Dendritic cell treated with granulocyte-macrophage colony-stimulating factor and Interleukin-4, amounts not matched to agents 40 ng/mL and 50 ng/mL, for 4 days (primary cell): ENCODE measurements at regions not wholly inside any gene's neighbourhood (a gene's known extent, or its start where the extent isn't known, plus 50 kb on each side); places are given as distances from the start of the nearest gene placed in this dataset.

ENCODE experiments used
- H3K27ac Mint-ChIP-seq: one replicate; pipeline ENCODE4 v1.8.0; 2022; ENCODE audit warnings: mild to moderate bottlenecking, mixed read lengths
- H3K27me3 Mint-ChIP-seq: one replicate; pipeline ENCODE4 v1.8.0; 2022; ENCODE audit warnings: mild to moderate bottlenecking, mixed read lengths
- H3K36me3 Mint-ChIP-seq: one replicate; pipeline ENCODE4 v1.8.0; 2022; ENCODE audit warnings: low read depth, mixed read lengths
- H3K4me1 Mint-ChIP-seq: one replicate; pipeline ENCODE4 v1.8.0; 2022; ENCODE audit warnings: low read depth, mixed read lengths
- H3K4me3 Mint-ChIP-seq: one replicate; pipeline ENCODE4 v1.8.0; 2022; ENCODE audit warnings: mild to moderate bottlenecking, moderate library complexity, mixed read lengths
- H3K9me3 Mint-ChIP-seq: one replicate; pipeline ENCODE4 v1.8.0; 2022; ENCODE audit warnings: mixed read lengths
- intact Hi-C: fragments of 100-400 bp; cut with micrococcal nuclease; formaldehyde crosslinking; loops from one replicate; pipeline ENCODE4 v1.15.0; 2022

GRCh38 chr7:95684037-95684436, 87.7 kb upstream of the PDK4 start:
- H3K27me3 Mint-ChIP-seq, result no peaks in the 10 kb centered on the region
- intact Hi-C loops, result loop anchor here (1.0 to 5.0 kb wide), 3 partner anchors 87 to 157 kb away; partner anchors contain the start of gene PDK4
- H3K27ac Mint-ChIP-seq, result no peak overlapping the region
- no peaks in the 10 kb centered on the region for H3K36me3 Mint-ChIP-seq
- no peak overlapping the region for H3K4me3 Mint-ChIP-seq
- H3K9me3 Mint-ChIP-seq, result no peaks in the 10 kb centered on the region
- H3K4me1 Mint-ChIP-seq, result peaks cover 13% of the 10 kb centered on the region

GRCh38 chr7:95682913-95683312, 86.6 kb upstream of the PDK4 start:
- peaks cover 14% of the 10 kb centered on the region for H3K4me1 Mint-ChIP-seq
- no peak overlapping the region for H3K4me3 Mint-ChIP-seq
- intact Hi-C loops, result loop anchor here (5.0 kb wide), 1 partner anchor 86 kb away; the partner anchor contains the start of gene PDK4
- no peaks in the 10 kb centered on the region for H3K9me3 Mint-ChIP-seq
- no peaks in the 10 kb centered on the region for H3K36me3 Mint-ChIP-seq
- no peak overlapping the region for H3K27ac Mint-ChIP-seq
- no peaks in the 10 kb centered on the region for H3K27me3 Mint-ChIP-seq

- Mint-ChIP-seq H3K9me3 (no peaks in the 10 kb centered on the region), H3K4me3 (no peak overlapping the region), H3K36me3 (no peaks in the 10 kb centered on the region), H3K27ac (no peak overlapping the region), H3K4me1 (peaks cover 20% of the 10 kb centered on the region), H3K27me3 (peaks cover 1% of the 10 kb centered on the region)
- intact Hi-C loops, result no loop called here
Observed at GRCh38 chr7:95676691-95677090, 80.4 kb upstream of the PDK4 start.

GRCh38 chr7:95675632-95676031, 79.3 kb upstream of the PDK4 start:
- intact Hi-C loops, result no loop called here
- no peak overlapping the region for H3K27ac Mint-ChIP-seq
- H3K9me3 Mint-ChIP-seq, result no peaks in the 10 kb centered on the region
- no peaks in the 10 kb centered on the region for H3K36me3 Mint-ChIP-seq
- peaks cover 1% of the 10 kb centered on the region for H3K27me3 Mint-ChIP-seq
- peaks cover 13% of the 10 kb centered on the region for H3K4me1 Mint-ChIP-seq
- no peak overlapping the region for H3K4me3 Mint-ChIP-seq

GRCh38 chr7:95675016-95675415, 78.7 kb upstream of the PDK4 start:
- Mint-ChIP-seq H3K9me3 (no peaks in the 10 kb centered on the region), H3K36me3 (no peaks in the 10 kb centered on the region), H3K27ac (no peak overlapping the region), H3K4me3 (no peak overlapping the region), H3K4me1 (peaks cover 13% of the 10 kb centered on the region), H3K27me3 (peaks cover 1% of the 10 kb centered on the region)
- intact Hi-C loops, result no loop called here

- Mint-ChIP-seq H3K4me1 (peaks cover 14% of the 10 kb centered on the region), H3K27me3 (peaks cover 1% of the 10 kb centered on the region), H3K36me3 (no peaks in the 10 kb centered on the region), H3K4me3 (no peak overlapping the region), H3K9me3 (no peaks in the 10 kb centered on the region), H3K27ac (no peak overlapping the region)
- intact Hi-C loops, result no loop called here
Observed at GRCh38 chr7:95674101-95674500, 77.8 kb upstream of the PDK4 start.

- intact Hi-C loops, result no loop called here
- Mint-ChIP-seq H3K27ac (no peak overlapping the region), H3K4me1 (peaks cover 12% of the 10 kb centered on the region)
Observed at GRCh38 chr7:95672434-95672833, 76.1 kb upstream of the PDK4 start.

GRCh38 chr7:95669513-95669912, 73.2 kb upstream of the PDK4 start:
- intact Hi-C loops, result no loop called here
- peaks cover 1% of the 10 kb centered on the region for H3K27me3 Mint-ChIP-seq

More at GRCh38 chr7:95672434-95672833, 76.1 kb upstream of the PDK4 start:
- no peak overlapping the region for H3K4me3 Mint-ChIP-seq
- no peaks in the 10 kb centered on the region for H3K36me3 Mint-ChIP-seq
- no peaks in the 10 kb centered on the region for H3K9me3 Mint-ChIP-seq
- peaks cover 1% of the 10 kb centered on the region for H3K27me3 Mint-ChIP-seq

GRCh38 chr7:95668504-95669018, 72.2 kb upstream of the PDK4 start:
- intact Hi-C loops, result no loop called here
- Mint-ChIP-seq H3K27me3 (peaks cover 1% of the 10 kb centered on the region), H3K9me3 (no peaks in the 10 kb centered on the region), H3K4me3 (no peak overlapping the region), H3K27ac (no peak overlapping the region), H3K4me1 (peaks cover 7% of the 10 kb centered on the region), H3K36me3 (no peaks in the 10 kb centered on the region)

More at GRCh38 chr7:95669513-95669912, 73.2 kb upstream of the PDK4 start:
- Mint-ChIP-seq H3K36me3 (no peaks in the 10 kb centered on the region), H3K4me1 (peaks cover 7% of the 10 kb centered on the region), H3K9me3 (no peaks in the 10 kb centered on the region), H3K27ac (no peak overlapping the region), H3K4me3 (no peak overlapping the region)

GRCh38 chr7:95662987-95663386, 66.7 kb upstream of the PDK4 start:
- Mint-ChIP-seq H3K27me3 (no peaks in the 10 kb centered on the region), H3K4me3 (no peak overlapping the region), H3K27ac (no peak overlapping the region), H3K9me3 (peaks cover 13% of the 10 kb centered on the region), H3K36me3 (no peaks in the 10 kb centered on the region), H3K4me1 (peaks cover 10% of the 10 kb centered on the region)
- intact Hi-C loops, result no loop called here

- Mint-ChIP-seq H3K9me3 (peaks cover 13% of the 10 kb centered on the region), H3K4me1 (peaks cover 10% of the 10 kb centered on the region), H3K36me3 (no peaks in the 10 kb centered on the region), H3K27me3 (no peaks in the 10 kb centered on the region), H3K4me3 (no peak overlapping the region), H3K27ac (no peak overlapping the region)
- intact Hi-C loops, result no loop called here
Observed at GRCh38 chr7:95660023-95660434, 63.7 kb upstream of the PDK4 start.

GRCh38 chr7:95658676-95659075, 62.4 kb upstream of the PDK4 start:
- no peaks in the 10 kb centered on the region for H3K36me3 Mint-ChIP-seq
- no peaks in the 10 kb centered on the region for H3K27me3 Mint-ChIP-seq
- H3K27ac Mint-ChIP-seq, result no peak overlapping the region
- intact Hi-C loops, result no loop called here
- H3K4me1 Mint-ChIP-seq, result peaks cover 10% of the 10 kb centered on the region
- peaks cover 13% of the 10 kb centered on the region for H3K9me3 Mint-ChIP-seq
- H3K4me3 Mint-ChIP-seq, result no peak overlapping the region

GRCh38 chr7:95649546-95649945, 53.2 kb upstream of the PDK4 start:
- intact Hi-C loops, result no loop called here
- no peak overlapping the region for H3K27ac Mint-ChIP-seq
- no peaks in the 10 kb centered on the region for H3K27me3 Mint-ChIP-seq
- no peaks in the 10 kb centered on the region for H3K36me3 Mint-ChIP-seq
- no peaks in the 10 kb centered on the region for H3K4me1 Mint-ChIP-seq
- no peaks in the 10 kb centered on the region for H3K9me3 Mint-ChIP-seq
- no peak overlapping the region for H3K4me3 Mint-ChIP-seq

- Mint-ChIP-seq H3K36me3 (no peaks in the 10 kb centered on the region), H3K4me3 (no peak overlapping the region), H3K9me3 (no peaks in the 10 kb centered on the region), H3K4me1 (no peaks in the 10 kb centered on the region), H3K27me3 (no peaks in the 10 kb centered on the region), H3K27ac (no peak overlapping the region)
- intact Hi-C loops, result no loop called here
Observed at GRCh38 chr7:95646350-95646749, 50.0 kb upstream of the PDK4 start.
